HEK293T (cell line): ENCODE measurements at regions not wholly inside any gene's neighbourhood (a gene's known extent, or its start where the extent isn't known, plus 50 kb on each side); places are given as distances from the start of the nearest gene placed in this dataset.

Source experiments
- CTCF ChIA-PET: fragments of 350-600 bp; formaldehyde crosslinking; extraction: SDS; loops from one replicate; lab custom pipeline; 2021; ENCODE audit warnings: antibody characterized with exemption, inconsistent platforms; lab: Yijun Ruan, JAX
- POLR2A ChIA-PET: fragments of 350-600 bp; formaldehyde crosslinking; extraction: SDS; loops from one replicate; lab custom pipeline; 2020; ENCODE audit warnings: antibody characterized with exemption, inconsistent platforms; lab: Yijun Ruan, JAX
- DNase-seq: peaks from one replicate; pipeline ENCODE4 v3.0.0; 2012; ENCODE audit warnings: mixed read lengths; ENCODE audit errors: extremely low spot score
- ARNT ChIP-seq: fragments of 450-650 bp; IDR thresholded peaks from 2 replicates; pipeline ENCODE4 v1.6.1; 2017; ENCODE audit warnings: mild to moderate bottlenecking
- BHLHE40 ChIP-seq: fragments of 450-650 bp; IDR thresholded peaks from 2 replicates; pipeline ENCODE4 v1.6.1; 2016; ENCODE audit warnings: mild to moderate bottlenecking, moderate library complexity, borderline replicate concordance
- CTBP1 ChIP-seq: fragments of 450-650 bp; IDR thresholded peaks from 2 replicates; pipeline ENCODE4 v1.6.1; 2016; ENCODE audit warnings: borderline replicate concordance
- ELF4 ChIP-seq: fragments of 450-650 bp; IDR thresholded peaks from 2 replicates; pipeline ENCODE4 v1.6.1; 2017; ENCODE audit warnings: antibody characterized with exemption
- FOXA1 ChIP-seq: fragments of 450-650 bp; IDR thresholded peaks from 2 replicates; pipeline ENCODE4 v1.6.1; 2016; ENCODE audit warnings: mild to moderate bottlenecking
- FOXK2 ChIP-seq: fragments of 450-650 bp; IDR thresholded peaks from 2 replicates; pipeline ENCODE4 v1.6.1; 2016; ENCODE audit warnings: mild to moderate bottlenecking
- FOXM1 ChIP-seq: fragments of 450-650 bp; IDR thresholded peaks from 2 replicates; pipeline ENCODE4 v1.6.1; 2017; ENCODE audit warnings: mild to moderate bottlenecking, borderline replicate concordance
- HDGF ChIP-seq: fragments of 450-650 bp; IDR thresholded peaks from 2 replicates; pipeline ENCODE4 v1.6.1; 2017; ENCODE audit warnings: antibody characterized with exemption, borderline replicate concordance
- L3MBTL2 ChIP-seq: fragments of 450-650 bp; conservative IDR thresholded peaks from 2 replicates; pipeline ENCODE4 v1.6.1; 2016; ENCODE audit warnings: mild to moderate bottlenecking
- LEF1 ChIP-seq: fragments of 450-650 bp; IDR thresholded peaks from 2 replicates; pipeline ENCODE4 v1.6.1; 2017; ENCODE audit warnings: mild to moderate bottlenecking, borderline replicate concordance
- NFRKB ChIP-seq: fragments of 450-650 bp; IDR thresholded peaks from 2 replicates; pipeline ENCODE4 v1.6.1; 2016; ENCODE audit warnings: mild to moderate bottlenecking, moderate library complexity
- PKNOX1 ChIP-seq: fragments of 450-650 bp; IDR thresholded peaks from 2 replicates; pipeline ENCODE4 v1.6.1; 2016
- SP1 ChIP-seq: fragments of 450-650 bp; IDR thresholded peaks from 2 replicates; pipeline ENCODE4 v1.6.1; 2017
- SUZ12 ChIP-seq: fragments of 450-650 bp; IDR thresholded peaks from 2 replicates; pipeline ENCODE4 v1.6.1; 2016; ENCODE audit warnings: mild to moderate bottlenecking
- TARDBP ChIP-seq: fragments of 450-650 bp; IDR thresholded peaks from 2 replicates; pipeline ENCODE4 v1.6.1; 2016
- ZNF384 ChIP-seq: fragments of 450-650 bp; IDR thresholded peaks from 2 replicates; pipeline ENCODE4 v1.6.1; 2016

GRCh38 chr2:150274108-150274507, 213.4 kb downstream of the RND3 start:
- POLR2A ChIA-PET, result no interaction called here
- DNase-seq, result no peak
- TF ChIP-seq HDGF (no peak), ARNT (no peak), SP1 (no peak), SUZ12 (no peak), ZNF384 (no peak), CTBP1 (no peak), PKNOX1 (no peak), L3MBTL2 (no peak), NFRKB (no peak), FOXM1 (no peak), LEF1 (no peak), FOXA1 (no peak), BHLHE40 (no peak), FOXK2 (no peak), ELF4 (no peak), TARDBP (no peak)
- CTCF ChIA-PET, result no interaction called here

- DNase-seq, result no peak
- ChIA-PET CTCF (no interaction called here), POLR2A (no interaction called here)
- TF ChIP-seq CTBP1 (no peak), BHLHE40 (no peak), SUZ12 (no peak), NFRKB (no peak), ARNT (no peak), LEF1 (no peak), HDGF (no peak), FOXK2 (no peak), ZNF384 (no peak), SP1 (no peak), FOXM1 (no peak), FOXA1 (no peak), TARDBP (no peak), L3MBTL2 (no peak), ELF4 (no peak), PKNOX1 (no peak)
These were observed 215.3 kb downstream of the RND3 start for GRCh38 chr2:150271952-150272802.

GRCh38 chr2:150267651-150268415, 219.6 kb downstream of the RND3 start:
- ChIA-PET POLR2A (no interaction called here), CTCF (no interaction called here)
- no peak for TF ChIP-seq HDGF
- TF ChIP-seq CTBP1, result no peak
- no peak for TF ChIP-seq BHLHE40
- no peak for TF ChIP-seq ARNT
- TF ChIP-seq SUZ12, result no peak
- TF ChIP-seq LEF1, result no peak
- no peak for TF ChIP-seq FOXK2
- TF ChIP-seq L3MBTL2, result no peak
- TF ChIP-seq FOXA1, result no peak
- TF ChIP-seq NFRKB, result no peak
- TF ChIP-seq ZNF384, result no peak
- no peak for TF ChIP-seq TARDBP
- no peak for TF ChIP-seq ELF4
- no peak for DNase-seq

- TF ChIP-seq ELF4 (peak; percentile 44; the same call in 1 of the 2 replicates), NFRKB (no peak)
- DNase-seq, result no peak
- ChIA-PET POLR2A (no interaction called here), CTCF (no interaction called here)
These were observed 220.5 kb downstream of the RND3 start for GRCh38 chr2:150266931-150267330.

- TF ChIP-seq FOXK2, result no peak
- TF ChIP-seq ELF4, result no peak
- TF ChIP-seq SP1, result no peak
- no peak for TF ChIP-seq TARDBP
- no peak for TF ChIP-seq LEF1
- TF ChIP-seq SUZ12, result no peak
- no peak for DNase-seq
- ChIA-PET CTCF (no interaction called here), POLR2A (no interaction called here)
These were observed 223.0 kb downstream of the RND3 start for GRCh38 chr2:150264442-150264841.

- POLR2A ChIA-PET, result no interaction called here
- DNase-seq, result no peak
- TF ChIP-seq CTBP1 (no peak), SUZ12 (no peak), HDGF (no peak), FOXM1 (no peak), NFRKB (no peak), ZNF384 (no peak), L3MBTL2 (no peak), FOXK2 (no peak), FOXA1 (no peak), ELF4 (no peak), TARDBP (no peak), ARNT (no peak), SP1 (no peak), LEF1 (no peak), PKNOX1 (no peak)
- CTCF ChIA-PET, result no interaction called here
These were observed 225.8 kb downstream of the RND3 start for GRCh38 chr2:150261691-150262090.
